ENCODE measurements at regions not wholly inside any gene's neighbourhood (a gene's known extent, or its start where the extent isn't known, plus 50 kb on each side); places are given as distances from the start of the nearest gene placed in this dataset.

DNA sequence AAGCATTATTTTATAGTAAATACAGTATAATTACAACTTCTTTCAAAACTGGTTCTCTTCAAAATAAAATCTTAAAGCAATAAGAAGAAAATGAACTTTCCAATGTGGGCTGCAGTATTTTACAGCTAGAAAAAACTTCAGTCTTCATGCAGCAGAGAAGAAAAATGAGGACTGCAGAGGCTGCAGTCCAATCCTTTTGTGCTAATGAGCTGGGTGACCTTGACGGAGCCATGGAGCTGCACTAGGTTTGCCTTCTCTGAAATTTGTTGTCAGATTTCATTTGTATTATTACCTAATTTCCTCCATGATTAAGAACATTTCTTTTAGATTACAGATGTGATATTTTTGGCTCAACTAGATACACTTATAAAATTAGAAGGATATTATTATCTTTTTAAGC, 245.2 kb upstream of the ADAMTS3 start:
- no peak for TF ChIP-seq EP300 (IDR thresholded peaks at IDR 0.05)
- TF ChIP-seq, protein P1, sequence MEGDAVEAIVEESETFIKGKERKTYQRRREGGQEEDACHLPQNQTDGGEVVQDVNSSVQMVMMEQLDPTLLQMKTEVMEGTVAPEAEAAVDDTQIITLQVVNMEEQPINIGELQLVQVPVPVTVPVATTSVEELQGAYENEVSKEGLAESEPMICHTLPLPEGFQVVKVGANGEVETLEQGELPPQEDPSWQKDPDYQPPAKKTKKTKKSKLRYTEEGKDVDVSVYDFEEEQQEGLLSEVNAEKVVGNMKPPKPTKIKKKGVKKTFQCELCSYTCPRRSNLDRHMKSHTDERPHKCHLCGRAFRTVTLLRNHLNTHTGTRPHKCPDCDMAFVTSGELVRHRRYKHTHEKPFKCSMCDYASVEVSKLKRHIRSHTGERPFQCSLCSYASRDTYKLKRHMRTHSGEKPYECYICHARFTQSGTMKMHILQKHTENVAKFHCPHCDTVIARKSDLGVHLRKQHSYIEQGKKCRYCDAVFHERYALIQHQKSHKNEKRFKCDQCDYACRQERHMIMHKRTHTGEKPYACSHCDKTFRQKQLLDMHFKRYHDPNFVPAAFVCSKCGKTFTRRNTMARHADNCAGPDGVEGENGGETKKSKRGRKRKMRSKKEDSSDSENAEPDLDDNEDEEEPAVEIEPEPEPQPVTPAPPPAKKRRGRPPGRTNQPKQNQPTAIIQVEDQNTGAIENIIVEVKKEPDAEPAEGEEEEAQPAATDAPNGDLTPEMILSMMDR (IDR thresholded peaks at IDR 0.05) = no peak

Data from sigmoid colon (tissue), 4 donors.